Transverse colon (tissue), 4 donors: ENCODE measurements at regions not wholly inside any gene's neighbourhood (a gene's known extent, or its start where the extent isn't known, plus 50 kb on each side); places are given as distances from the start of the nearest gene placed in this dataset.

ENCODE experiments used
- DNase-seq: peaks from one replicate; pipeline ENCODE4 v3.0.0-alpha.2; 2019
- H3K27ac ChIP-seq, 4 donors: fragments of 200-600 bp; sonication (generic); 2 replicates each; pipeline ENCODE4 v1.5.1; 2016 to 2018; ENCODE audit warnings: inconsistent platforms in 4 of 4
- H3K27me3 ChIP-seq: fragments of 200-600 bp; sonication (generic); 2 replicates; pipeline ENCODE4 v1.5.1; 2017; ENCODE audit warnings: inconsistent platforms
- H3K36me3 ChIP-seq, 4 donors: fragments of 200-600 bp; sonication (generic); 2 replicates each; pipeline ENCODE4 v1.5.1; 2017 to 2019; ENCODE audit warnings: inconsistent platforms in 4 of 4
- H3K4me1 ChIP-seq, 4 donors: fragments of 200-600 bp; sonication (generic); 2 replicates each; pipeline ENCODE4 v1.5.1; 2017 to 2020; ENCODE audit warnings: inconsistent platforms in 4 of 4
- H3K4me3 ChIP-seq, 4 donors: fragments of 200-600 bp; sonication (generic); 1 replicate in 1 of 4; 2 replicates in 3 of 4; pipeline versions ENCODE4 v1.5.1 to v1.6.1; 2017 to 2019; ENCODE audit warnings: inconsistent platforms in 4 of 4
- H3K9me3 ChIP-seq, 2 donors: fragments of 200-600 bp; sonication (generic); 2 replicates each; pipeline ENCODE4 v1.5.1; 2017 to 2019; ENCODE audit warnings: inconsistent platforms in 2 of 2
- EP300 ChIP-seq: sonication (generic); formaldehyde crosslinking; IDR thresholded peaks from one replicate; pipeline ENCODE4 v1.6.1; 2017; ENCODE audit warnings: antibody characterized with exemption, low read depth
- POLR2A ChIP-seq: fragments of 450-650 bp; IDR thresholded peaks from one replicate; pipeline ENCODE4 v1.6.1; 2016; ENCODE audit warnings: antibody characterized with exemption, mild to moderate bottlenecking, moderate library complexity
- POLR2AphosphoS5 ChIP-seq, 3 donors: sonication (generic); formaldehyde crosslinking; IDR thresholded peaks; one replicate each; pipeline ENCODE4 v1.6.1; 2016; ENCODE audit warnings: antibody characterized with exemption in 3 of 3
- WGBS, 2 donors: methylation state at CpG; one replicate each; pipeline ENCODE4 v1.1.5; 2018; ENCODE audit warnings: low coverage in 1 of 2; 5-methylcytosine and 5-hydroxymethylcytosine counted together
- in situ Hi-C, 4 donors: fragments of 200-750 bp; cut with MboI; loops; one replicate each; pipeline versions ENCODE4 v1.15.0 to v1.15.1; 2017; ENCODE audit warnings: low sequenced_read_pairs in 3 of 4, low pct_ligation_motif_present in 1 of 4, low pct_unique_long_range_greater_than_20kb in 1 of 4
- intact Hi-C: fragments of 100-400 bp; cut with DNase I; formaldehyde crosslinking; loops from one replicate; pipeline ENCODE4 v1.15.1; 2023; ENCODE audit warnings: low total_unique reads
- TF ChIP-seq, protein P1 (sequence below), 5 experiments: fragments of 200-600 bp in 3 of 5; fragments of 450-650 bp in 2 of 5; sonication (generic) in 3 of 5; IDR thresholded peaks; 1 replicate in 2 of 5; 2 replicates in 3 of 5; pipeline ENCODE4 v1.5.1; 2016 to 2017; ENCODE audit warnings: antibody characterized with exemption in 5 of 5, inconsistent platforms in 3 of 5, mild to moderate bottlenecking in 2 of 5, moderate library complexity in 1 of 5

DNA sequence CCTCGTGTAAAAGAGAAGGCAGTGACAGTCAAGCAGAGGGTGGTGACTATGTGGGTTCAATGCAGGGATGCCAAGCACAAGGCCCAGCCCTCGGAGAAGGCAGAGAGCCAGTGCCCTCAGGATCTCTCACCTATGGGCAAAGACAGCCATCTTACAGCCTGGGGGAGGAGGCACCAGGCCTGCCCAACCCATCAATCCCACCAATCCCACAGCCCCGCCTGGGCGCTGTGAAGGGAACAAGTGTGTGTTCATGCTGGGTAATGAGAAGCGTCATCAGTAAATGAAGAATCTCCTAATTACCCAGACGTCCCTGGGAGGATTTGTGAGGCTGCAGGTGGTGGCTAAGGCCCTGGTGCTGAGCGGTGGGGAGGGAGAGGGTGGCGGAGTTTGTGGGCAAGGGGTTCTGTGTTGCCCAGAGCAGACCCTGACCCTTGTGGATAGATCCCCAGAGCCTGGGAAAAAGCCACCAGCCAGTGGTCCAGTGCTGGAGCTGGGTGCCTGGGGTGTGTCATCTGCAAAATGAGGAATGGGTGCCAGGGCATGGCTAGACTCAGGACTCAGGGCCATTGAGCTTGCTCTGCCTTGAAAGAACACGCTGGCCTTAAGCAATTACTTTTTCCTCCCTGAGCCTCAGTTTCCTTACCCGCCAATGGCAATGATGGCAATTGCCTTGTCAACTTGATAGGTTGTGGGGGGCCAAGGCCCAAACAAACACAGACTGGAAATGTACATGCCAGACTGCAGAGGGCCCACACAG, 128.1 kb upstream of the UNC5B start:
- Histone ChIP-seq H3K27ac (no peak overlapping the region), H3K9me3 (no peaks in the 10 kb centered on the region), H3K4me1 (no peaks in the 10 kb centered on the region), H3K36me3 (no peaks in the 10 kb centered on the region), H3K4me3 (no peak overlapping the region), H3K27me3 (no peaks in the 10 kb centered on the region)
- DNase-seq, result peak; percentile 3
- TF ChIP-seq, protein P1, sequence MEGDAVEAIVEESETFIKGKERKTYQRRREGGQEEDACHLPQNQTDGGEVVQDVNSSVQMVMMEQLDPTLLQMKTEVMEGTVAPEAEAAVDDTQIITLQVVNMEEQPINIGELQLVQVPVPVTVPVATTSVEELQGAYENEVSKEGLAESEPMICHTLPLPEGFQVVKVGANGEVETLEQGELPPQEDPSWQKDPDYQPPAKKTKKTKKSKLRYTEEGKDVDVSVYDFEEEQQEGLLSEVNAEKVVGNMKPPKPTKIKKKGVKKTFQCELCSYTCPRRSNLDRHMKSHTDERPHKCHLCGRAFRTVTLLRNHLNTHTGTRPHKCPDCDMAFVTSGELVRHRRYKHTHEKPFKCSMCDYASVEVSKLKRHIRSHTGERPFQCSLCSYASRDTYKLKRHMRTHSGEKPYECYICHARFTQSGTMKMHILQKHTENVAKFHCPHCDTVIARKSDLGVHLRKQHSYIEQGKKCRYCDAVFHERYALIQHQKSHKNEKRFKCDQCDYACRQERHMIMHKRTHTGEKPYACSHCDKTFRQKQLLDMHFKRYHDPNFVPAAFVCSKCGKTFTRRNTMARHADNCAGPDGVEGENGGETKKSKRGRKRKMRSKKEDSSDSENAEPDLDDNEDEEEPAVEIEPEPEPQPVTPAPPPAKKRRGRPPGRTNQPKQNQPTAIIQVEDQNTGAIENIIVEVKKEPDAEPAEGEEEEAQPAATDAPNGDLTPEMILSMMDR (IDR thresholded peaks at IDR 0.05), result no peak
- TF ChIP-seq POLR2AphosphoS5 (IDR thresholded peaks at IDR 0.05) (no peak), EP300 (no peak), POLR2A (no peak)
- intact Hi-C loops, result no loop called here
- in situ Hi-C loops, result no loop called here
- WGBS, 2 donors, result 77 to 100% methylated on average over 1 to 10 of the region's 10 CpGs

DNA sequence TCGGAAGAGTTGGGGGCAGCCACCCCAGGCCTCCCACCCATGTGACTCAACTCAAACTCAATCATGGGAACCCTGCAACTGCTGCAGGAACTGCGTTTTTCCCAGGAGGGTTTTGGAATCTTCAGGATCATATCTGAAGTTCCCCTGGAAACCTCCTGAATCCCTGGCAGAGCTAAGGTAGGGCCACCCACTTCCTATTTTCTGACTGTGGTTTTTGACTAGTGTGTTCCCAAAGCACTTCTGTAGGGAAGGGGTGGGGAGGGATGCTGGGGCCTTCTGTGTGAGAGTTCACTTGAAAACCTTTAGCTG, 127.6 kb upstream of the UNC5B start:
- no peak overlapping the region for H3K27ac ChIP-seq
- no peaks in the 10 kb centered on the region for H3K27me3 ChIP-seq
- no peaks in the 10 kb centered on the region for H3K9me3 ChIP-seq
- intact Hi-C loops (no loop called here), in situ Hi-C loops (no loop called here)
- no peaks in the 10 kb centered on the region for H3K36me3 ChIP-seq
- DNase-seq, result no peak
- TF ChIP-seq, protein P1 (IDR thresholded peaks at IDR 0.05), result no peak
- TF ChIP-seq EP300 (no peak), POLR2AphosphoS5 (IDR thresholded peaks at IDR 0.05) (no peak), POLR2A (no peak)
- H3K4me1 ChIP-seq, result no peaks in the 10 kb centered on the region
- H3K4me3 ChIP-seq, result no peak overlapping the region
- WGBS, 2 donors, result 87% methylated on average over 2 of the region's 2 CpGs; no CpG with 5 or more reads in 1 of the 2 donors

DNA sequence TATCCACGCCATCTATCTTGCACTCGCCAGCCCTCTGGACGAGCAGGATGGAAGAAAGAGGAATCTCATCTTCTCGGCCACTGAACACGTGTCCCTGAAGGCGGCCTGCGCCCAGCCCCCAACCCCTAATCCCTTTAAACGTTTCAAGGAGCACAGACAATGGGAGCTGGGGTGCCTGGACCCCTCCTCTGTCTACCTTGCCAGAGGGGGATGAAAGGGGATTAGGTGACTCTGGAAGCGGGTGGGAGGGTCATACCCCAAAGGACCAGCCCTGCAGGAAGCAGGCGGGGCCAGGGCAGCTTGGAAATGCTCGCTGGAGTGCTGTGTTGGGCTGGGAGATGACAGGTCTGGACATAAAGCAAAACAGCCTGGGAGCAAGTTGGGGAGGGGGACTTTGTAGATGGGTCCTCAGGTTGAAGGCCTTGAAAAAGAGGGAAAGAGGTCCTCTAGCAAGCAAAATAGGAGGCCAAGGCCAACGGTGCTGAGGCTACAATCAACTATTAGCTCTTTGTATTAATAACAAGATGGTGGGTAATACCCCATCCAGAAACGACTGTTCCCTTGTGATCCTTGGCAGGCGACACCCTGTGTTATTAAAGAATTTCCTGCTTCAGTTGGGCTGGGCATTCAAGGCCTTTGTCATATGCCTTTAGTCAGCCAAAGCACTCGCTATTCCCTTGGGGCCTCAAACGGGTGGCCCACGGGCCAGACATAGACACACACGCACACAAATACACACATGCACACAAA, 126.5 kb upstream of the UNC5B start:
- H3K27me3 ChIP-seq, result no peaks in the 10 kb centered on the region
- DNase-seq, result peak; percentile 3
- no peaks in the 10 kb centered on the region for H3K4me1 ChIP-seq
- H3K9me3 ChIP-seq, result no peaks in the 10 kb centered on the region
- in situ Hi-C loops (no loop called here), intact Hi-C loops (no loop called here)
- TF ChIP-seq EP300 (no peak), POLR2AphosphoS5 (IDR thresholded peaks at IDR 0.05) (no peak), POLR2A (no peak)
- TF ChIP-seq, protein P1 (IDR thresholded peaks at IDR 0.05), result no peak
- H3K4me3 ChIP-seq, result no peak overlapping the region
- no peaks in the 10 kb centered on the region for H3K36me3 ChIP-seq
- 68 to 69% methylated on average over 11 to 18 of the region's 18 CpGs for WGBS, 2 donors
- H3K27ac ChIP-seq, result no peak overlapping the region

DNA sequence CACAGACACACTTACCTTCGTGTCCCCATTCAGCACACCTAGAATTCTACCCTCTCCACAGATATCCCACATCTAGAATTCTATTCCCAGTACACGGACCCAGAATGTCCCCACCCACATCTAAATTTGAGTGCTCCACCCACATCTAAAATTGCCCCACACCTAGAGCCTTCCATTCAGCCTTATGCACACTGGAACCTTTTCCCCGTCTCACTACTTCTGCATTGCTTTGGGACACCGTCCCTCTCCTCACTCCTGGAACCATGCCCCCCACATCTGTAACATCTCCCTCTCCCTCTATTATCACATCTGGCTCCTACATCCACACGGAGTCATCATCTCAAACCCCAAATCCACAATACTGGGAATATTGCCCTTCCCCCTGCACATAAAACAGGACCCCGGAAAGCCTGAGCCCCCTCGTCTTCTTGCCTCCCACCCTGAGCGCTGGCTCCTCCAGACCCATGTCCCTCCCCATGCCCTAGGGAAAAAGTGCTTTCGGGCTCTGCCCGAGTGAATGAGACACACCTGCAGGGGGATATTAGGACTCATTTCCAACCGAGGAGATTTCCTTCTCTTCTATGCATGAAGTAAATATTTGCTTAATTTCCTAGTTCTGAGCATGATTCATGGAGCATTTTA, 125.8 kb upstream of the UNC5B start:
- no peak for DNase-seq

More for the DNA sequence above, 125.8 kb upstream of the UNC5B start:
- in situ Hi-C loops (no loop called here), intact Hi-C loops (no loop called here)
- no peaks in the 10 kb centered on the region for H3K4me1 ChIP-seq
- TF ChIP-seq, protein P1 (IDR thresholded peaks at IDR 0.05), result no peak
- no peak for TF ChIP-seq POLR2A
- no peak for TF ChIP-seq EP300
- no peak for TF ChIP-seq POLR2AphosphoS5 (IDR thresholded peaks at IDR 0.05)
- no peaks in the 10 kb centered on the region for H3K36me3 ChIP-seq
- whole genome bisulfite sequencing, 2 donors, result 71 to 72% methylated on average over 11 of the region's 11 CpGs
- no peak overlapping the region for H3K27ac ChIP-seq
- no peaks in the 10 kb centered on the region for H3K27me3 ChIP-seq
- no peaks in the 10 kb centered on the region for H3K9me3 ChIP-seq
- H3K4me3 ChIP-seq, result no peak overlapping the region
